ENCODE measurements at regions not wholly inside any gene's neighbourhood (a gene's known extent, or its start where the extent isn't known, plus 50 kb on each side); places are given as distances from the start of the nearest gene placed in this dataset.

DNA sequence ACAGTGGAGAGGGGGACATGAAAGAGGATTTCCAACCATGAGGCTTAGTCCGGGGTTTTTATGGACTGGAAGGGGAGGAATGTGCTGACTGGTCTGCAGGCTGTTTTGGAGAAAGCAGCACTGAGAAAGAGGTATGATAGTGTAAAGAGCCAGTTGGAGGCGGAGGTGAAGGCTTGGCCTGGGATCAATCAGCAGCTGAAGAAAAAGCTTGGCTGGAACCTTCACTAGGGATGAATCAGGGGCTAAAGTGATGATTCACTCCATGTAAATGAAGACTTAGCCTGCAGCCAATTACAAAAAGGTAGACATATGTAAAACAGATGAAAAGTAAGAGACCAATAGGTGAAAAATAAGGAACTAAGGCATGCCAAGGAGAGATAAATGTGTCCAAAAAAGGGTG is 1382.6 kb downstream of the GATA3 start:
- TF ChIP-seq, protein P1, sequence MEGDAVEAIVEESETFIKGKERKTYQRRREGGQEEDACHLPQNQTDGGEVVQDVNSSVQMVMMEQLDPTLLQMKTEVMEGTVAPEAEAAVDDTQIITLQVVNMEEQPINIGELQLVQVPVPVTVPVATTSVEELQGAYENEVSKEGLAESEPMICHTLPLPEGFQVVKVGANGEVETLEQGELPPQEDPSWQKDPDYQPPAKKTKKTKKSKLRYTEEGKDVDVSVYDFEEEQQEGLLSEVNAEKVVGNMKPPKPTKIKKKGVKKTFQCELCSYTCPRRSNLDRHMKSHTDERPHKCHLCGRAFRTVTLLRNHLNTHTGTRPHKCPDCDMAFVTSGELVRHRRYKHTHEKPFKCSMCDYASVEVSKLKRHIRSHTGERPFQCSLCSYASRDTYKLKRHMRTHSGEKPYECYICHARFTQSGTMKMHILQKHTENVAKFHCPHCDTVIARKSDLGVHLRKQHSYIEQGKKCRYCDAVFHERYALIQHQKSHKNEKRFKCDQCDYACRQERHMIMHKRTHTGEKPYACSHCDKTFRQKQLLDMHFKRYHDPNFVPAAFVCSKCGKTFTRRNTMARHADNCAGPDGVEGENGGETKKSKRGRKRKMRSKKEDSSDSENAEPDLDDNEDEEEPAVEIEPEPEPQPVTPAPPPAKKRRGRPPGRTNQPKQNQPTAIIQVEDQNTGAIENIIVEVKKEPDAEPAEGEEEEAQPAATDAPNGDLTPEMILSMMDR (conservative IDR thresholded peaks at IDR 0.05; ENCODE audit: low read depth, low read length) = no peak
- Histone ChIP-seq H4K91ac (ENCODE audit: insufficient read depth, low read depth, low read length) (no peak overlapping the region), H2BK120ac (ENCODE audit: low read depth, low read length) (no peak overlapping the region), H2AK5ac (ENCODE audit: low read depth, low read length) (no peak overlapping the region), H3K27me3 (ENCODE audit: control insufficient read depth, insufficient read depth, low read length) (no peaks in the 10 kb centered on the region), H3K4ac (ENCODE audit: low read depth, low read length) (no peak overlapping the region), H4K20me1 (ENCODE audit: insufficient read depth, low read length) (no peaks in the 10 kb centered on the region), H3K4me1 (ENCODE audit: control insufficient read depth, insufficient read depth, low read length) (no peaks in the 10 kb centered on the region), H2BK20ac (ENCODE audit: low read depth, low read length) (no peak overlapping the region), H2BK5ac (ENCODE audit: low read depth, low read length, poor library complexity, severe bottlenecking) (no peak overlapping the region), H3K14ac (replicated peaks; ENCODE audit: low read depth, low read length) (no peak overlapping the region), H4K8ac (ENCODE audit: low read depth in 2 of 2, low read length in 2 of 2) (no peak overlapping the region), H3K18ac (ENCODE audit: low read depth, low read length) (no peak overlapping the region), H3K27ac (ENCODE audit: insufficient read depth, low read length) (no peak overlapping the region), H3K4me3 (ENCODE audit: insufficient read depth, low read depth, low read length) (no peak overlapping the region), H2AK9ac (replicated peaks; ENCODE audit: low read depth, low read length, poor library complexity) (no peak overlapping the region), H4K5ac (ENCODE audit: low read depth, low read length) (no peak overlapping the region), H3K36me3 (ENCODE audit: control insufficient read depth, insufficient read depth, low read length) (no peaks in the 10 kb centered on the region), H3K4me2 (ENCODE audit: low read depth, low read length) (no peak overlapping the region), H2AFZ (replicated peaks; ENCODE audit: low read length, poor library complexity) (no peak overlapping the region), H2BK15ac (ENCODE audit: low read depth, low read length) (no peak overlapping the region), H3K9ac (ENCODE audit: low read depth, low read length) (no peak overlapping the region), H3K79me1 (ENCODE audit: low read depth in 1 of 2, low read length in 2 of 2) (no peaks in the 10 kb centered on the region), H3K9me1 (ENCODE audit: insufficient read depth, low read length) (no peaks in the 10 kb centered on the region), H3K9me3 (ENCODE audit: control insufficient read depth, insufficient read depth, low read length) (0 out of 2 replicates have a peak, but pooled peaks cover 3% of the 10 kb centered on the region), H3K56ac (ENCODE audit: extremely low read depth, insufficient read depth, low read length) (no peak overlapping the region; the same call in 1 of the 2 replicates), H3K23ac (ENCODE audit: low read depth, low read length) (no peak overlapping the region)
- intact Hi-C loops (cut with micrococcal nuclease) (loop anchor here (10.0 kb wide), 1 partner anchor 1598 kb away; no protein-coding TSS in a partner anchor), in situ Hi-C loops (cut with MboI; ENCODE audit: low sequenced_read_pairs) (no loop called here), dilution Hi-C loops (cut with HindIII; ENCODE audit: low sequenced_read_pairs, unreplicated experiment) (no loop called here)
- no TSS peak for BruUV-seq (replicated peaks)
- no CpG with 5 or more reads among the region's 2 CpGs for WGBS, 2 experiments (ENCODE audit: extremely low coverage in 2 of 2, insufficient read length in 1 of 2)
- DNase-seq (peak; percentile 1), ATAC-seq (ENCODE audit: low read depth) (peak; percentile 53)
- POLR2A ChIA-PET (ENCODE audit: unreplicated experiment) = no interaction called here
- CTCF ChIA-PET = no interaction called here

Data from IMR-90 (cell line).